GM18505 (cell line): ENCODE measurements at regions not wholly inside any gene's neighbourhood (a gene's known extent, or its start where the extent isn't known, plus 50 kb on each side); places are given as distances from the start of the nearest gene placed in this dataset.

Source experiments
- ATAC-seq: cut with Tn5 transposase; IDR thresholded peaks from one replicate; pipeline ENCODE4 v1.9.1; 2021; ENCODE audit not compliant: unreplicated experiment
- POLR2A ChIP-seq: IDR thresholded peaks from 4 replicates; pipeline ENCODE4 v1.6.1; 2011; ENCODE audit warnings: borderline replicate concordance; ENCODE audit not compliant: insufficient read depth, insufficient read length; ENCODE audit errors: extremely low read depth

- TF ChIP-seq POLR2A: no peak
Observed at GRCh38 chr2:78546843-78547242, 478.7 kb upstream of the REG3G start.

DNA sequence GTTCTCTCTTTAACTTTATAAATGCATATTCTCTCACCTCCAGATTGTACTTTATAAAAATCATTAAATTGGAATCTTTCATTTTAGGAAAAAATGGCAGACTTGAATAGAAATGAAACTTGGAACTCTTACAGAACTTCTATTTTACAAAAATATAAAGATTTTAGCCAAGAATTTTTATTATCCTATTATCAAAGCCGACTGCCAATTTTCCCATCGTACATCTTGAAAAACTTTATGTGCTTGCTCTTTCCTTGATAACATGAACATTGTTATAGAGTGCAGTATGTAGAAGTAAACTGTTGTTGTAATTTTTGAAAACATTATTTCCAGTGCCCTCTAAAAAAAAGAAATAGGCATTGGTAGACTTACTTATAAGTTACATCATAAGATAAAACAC lies 475.7 kb upstream of the REG3G start:
- ATAC-seq: no peak

More at GRCh38 chr2:78546843-78547242, 478.7 kb upstream of the REG3G start:
- ATAC-seq: no peak

DNA sequence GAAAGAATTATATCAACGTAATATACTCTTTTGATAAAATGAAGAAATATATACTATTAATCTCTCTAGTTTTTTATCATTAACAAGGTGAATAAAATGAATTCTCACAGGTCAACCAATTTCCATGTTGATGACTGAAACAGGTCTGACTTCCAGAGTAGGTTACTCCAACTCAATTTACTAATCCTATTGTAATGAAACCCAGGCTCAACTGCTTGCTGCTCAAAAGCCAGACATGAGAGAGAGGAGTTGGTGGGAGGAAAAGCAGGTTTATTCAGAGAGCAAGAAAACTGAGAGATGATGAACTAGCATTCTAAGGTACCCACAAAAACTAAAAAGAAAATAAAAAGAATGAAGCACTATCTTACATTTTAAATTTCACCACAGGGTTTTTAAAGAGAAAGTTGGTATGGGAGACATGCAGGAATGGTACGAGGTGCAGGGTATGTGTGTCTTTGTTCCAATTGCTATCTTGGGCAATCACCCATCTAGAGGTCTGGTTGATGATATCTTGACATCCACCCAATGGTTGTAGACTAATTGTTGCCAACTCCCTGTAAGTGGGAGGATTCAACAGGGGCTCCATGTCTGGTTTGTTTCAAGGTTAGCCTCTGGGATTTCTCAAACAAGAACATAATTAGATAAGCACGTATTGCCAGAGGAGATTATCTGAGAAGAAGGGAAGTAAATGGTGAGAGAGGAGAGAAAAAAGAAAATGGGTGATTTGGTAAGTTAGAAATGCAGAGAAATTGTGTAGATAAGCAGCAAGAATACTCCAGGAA lies 471.4 kb upstream of the REG3G start:
- no peak for ATAC-seq

More for the DNA sequence above, 475.7 kb upstream of the REG3G start:
- no peak for TF ChIP-seq POLR2A

DNA sequence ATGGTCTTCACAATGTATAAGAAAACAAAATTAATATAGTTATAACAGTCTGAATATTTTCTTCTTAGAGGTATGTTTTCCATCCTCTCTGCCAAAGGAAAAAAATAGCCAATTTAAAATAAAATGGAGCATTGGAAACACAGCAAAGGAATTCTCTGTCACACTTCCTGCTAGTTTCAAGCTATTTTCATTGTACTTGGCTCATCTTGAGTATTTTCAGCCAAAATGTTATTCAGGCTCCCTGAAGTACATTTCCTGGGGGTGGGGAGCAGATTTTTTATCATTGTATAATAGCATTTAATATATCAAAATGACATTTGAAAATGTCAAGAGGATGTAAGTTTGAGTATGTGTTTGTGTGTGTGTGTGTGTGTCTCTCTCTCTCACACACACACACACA lies 463.6 kb upstream of the REG3G start:
- no peak for TF ChIP-seq POLR2A
- ATAC-seq: no peak

More for the DNA sequence above, 471.4 kb upstream of the REG3G start:
- TF ChIP-seq POLR2A: no peak

DNA sequence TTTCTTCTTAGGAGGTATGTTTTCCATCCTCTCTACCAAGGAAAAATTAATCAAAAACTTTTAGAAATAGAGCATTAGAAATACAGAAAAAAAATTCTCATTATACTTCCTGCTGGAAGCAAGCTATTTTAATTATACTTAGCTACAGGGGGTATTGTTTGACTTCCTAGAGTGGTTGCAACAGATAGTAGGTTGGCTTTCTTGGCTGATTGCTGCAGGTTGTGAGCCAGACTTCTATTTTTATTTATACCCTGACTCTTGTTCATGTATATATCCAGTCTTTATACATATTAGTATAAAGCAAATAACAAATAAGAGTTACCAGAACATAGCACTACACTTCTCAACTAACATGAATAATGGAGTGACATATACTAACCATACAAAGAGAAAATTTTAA lies 460.8 kb upstream of the REG3G start:
- TF ChIP-seq POLR2A: no peak
- ATAC-seq: no peak

- ATAC-seq: no peak
- TF ChIP-seq POLR2A: no peak
Observed at GRCh38 chr2:78568782-78569373, 456.6 kb upstream of the REG3G start.

GRCh38 chr2:78576409-78576808 lies 449.1 kb upstream of the REG3G start:
- TF ChIP-seq POLR2A: no peak

DNA sequence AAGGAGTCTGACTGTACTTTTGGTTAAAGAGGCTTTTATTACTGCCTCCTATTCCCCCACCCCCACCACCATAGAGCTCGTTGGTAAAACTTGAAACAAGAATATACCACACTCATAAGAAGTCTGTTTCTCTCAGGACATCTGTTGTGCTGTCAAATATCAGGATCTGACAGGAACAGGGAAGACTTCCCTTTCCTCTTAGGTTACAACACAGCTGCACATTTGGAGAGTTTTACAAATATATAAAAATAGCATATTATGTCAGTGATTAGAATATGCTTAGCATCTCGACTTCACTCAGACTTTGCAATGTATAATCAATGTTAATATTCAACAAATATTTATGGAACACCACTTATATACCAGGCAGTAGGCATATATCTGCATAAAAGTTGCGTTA lies 439.6 kb upstream of the REG3G start:
- TF ChIP-seq POLR2A: no peak
- no peak for ATAC-seq

More at GRCh38 chr2:78576409-78576808, 449.1 kb upstream of the REG3G start:
- no peak for ATAC-seq

DNA sequence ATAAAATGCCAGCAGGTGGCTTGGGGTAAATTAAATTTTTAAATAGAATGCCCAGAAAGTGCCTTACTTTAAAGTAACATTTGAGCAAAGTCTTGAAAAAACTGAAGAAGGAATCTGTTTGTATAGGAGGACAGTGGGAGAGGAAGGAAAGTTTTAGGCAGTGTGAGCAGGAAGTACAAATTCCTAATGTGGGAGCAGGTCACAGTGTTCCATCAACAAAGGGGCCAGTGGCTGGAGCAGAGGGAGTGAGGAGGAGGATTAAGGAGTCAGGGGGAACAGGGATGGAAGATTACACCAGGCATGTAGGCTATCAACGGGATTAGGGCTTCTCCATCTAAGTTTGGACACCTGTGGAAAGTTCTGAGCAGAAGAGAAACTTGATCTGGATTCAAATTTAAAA lies 439.2 kb upstream of the REG3G start:
- TF ChIP-seq POLR2A: no peak
- ATAC-seq: no peak

- no peak for ATAC-seq
- no peak for TF ChIP-seq POLR2A
Observed at GRCh38 chr2:78589871-78590270, 435.6 kb upstream of the REG3G start.

GRCh38 chr2:78592491-78592890 lies 433.0 kb upstream of the REG3G start:
- no peak for ATAC-seq
- TF ChIP-seq POLR2A: no peak

GRCh38 chr2:78601113-78601512 lies 424.4 kb upstream of the REG3G start:
- no peak for TF ChIP-seq POLR2A
- no peak for ATAC-seq

DNA sequence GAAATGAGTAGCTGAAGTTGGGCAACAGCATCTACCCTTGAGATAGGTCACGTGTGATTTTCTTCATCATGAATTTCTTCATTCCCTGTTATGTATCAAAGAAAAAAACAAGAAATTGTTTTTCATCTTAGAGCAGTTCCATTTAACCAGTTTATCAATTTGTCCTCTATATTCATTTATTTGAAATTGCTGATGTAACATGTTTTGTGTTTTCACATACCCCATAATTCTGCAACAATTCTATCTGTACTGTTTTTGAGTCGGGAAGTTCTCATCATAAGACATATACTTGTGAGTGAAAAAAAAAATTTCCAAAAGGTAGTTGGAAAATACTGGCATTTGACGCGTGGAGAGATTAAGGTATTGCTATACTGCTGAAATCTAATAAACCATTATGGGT lies 422.6 kb upstream of the REG3G start:
- TF ChIP-seq POLR2A: no peak
- ATAC-seq: no peak

DNA sequence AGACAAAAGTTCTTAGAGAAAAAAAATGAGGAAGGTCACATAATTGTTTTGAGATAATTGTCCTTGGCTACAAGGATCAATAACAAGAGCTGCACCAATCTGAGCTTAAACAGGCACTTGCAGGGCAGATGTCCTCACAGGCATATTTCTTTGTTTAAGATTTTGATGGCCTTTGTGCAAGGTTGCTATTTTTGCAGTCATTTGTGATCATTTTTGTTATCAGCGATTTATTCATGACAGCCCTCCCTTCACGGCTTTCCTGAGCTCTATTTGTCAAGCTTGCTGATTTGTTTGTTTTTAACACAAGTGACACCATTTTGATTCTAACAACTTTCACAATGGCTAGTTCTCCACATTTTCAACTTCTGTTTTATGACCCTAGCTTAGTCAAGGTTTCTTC lies 418.6 kb upstream of the REG3G start:
- no peak for ATAC-seq
- no peak for TF ChIP-seq POLR2A
